LNCAP (cell line): ENCODE measurements at regions not wholly inside any gene's neighbourhood (a gene's known extent, or its start where the extent isn't known, plus 50 kb on each side); places are given as distances from the start of the nearest gene placed in this dataset.

Experiments used
- TF ChIP-seq, protein P1 (sequence below): fragments of 450-650 bp; IDR thresholded peaks from 2 replicates; pipeline ENCODE4 v1.5.1; 2017; ENCODE audit warnings: mild to moderate bottlenecking

DNA sequence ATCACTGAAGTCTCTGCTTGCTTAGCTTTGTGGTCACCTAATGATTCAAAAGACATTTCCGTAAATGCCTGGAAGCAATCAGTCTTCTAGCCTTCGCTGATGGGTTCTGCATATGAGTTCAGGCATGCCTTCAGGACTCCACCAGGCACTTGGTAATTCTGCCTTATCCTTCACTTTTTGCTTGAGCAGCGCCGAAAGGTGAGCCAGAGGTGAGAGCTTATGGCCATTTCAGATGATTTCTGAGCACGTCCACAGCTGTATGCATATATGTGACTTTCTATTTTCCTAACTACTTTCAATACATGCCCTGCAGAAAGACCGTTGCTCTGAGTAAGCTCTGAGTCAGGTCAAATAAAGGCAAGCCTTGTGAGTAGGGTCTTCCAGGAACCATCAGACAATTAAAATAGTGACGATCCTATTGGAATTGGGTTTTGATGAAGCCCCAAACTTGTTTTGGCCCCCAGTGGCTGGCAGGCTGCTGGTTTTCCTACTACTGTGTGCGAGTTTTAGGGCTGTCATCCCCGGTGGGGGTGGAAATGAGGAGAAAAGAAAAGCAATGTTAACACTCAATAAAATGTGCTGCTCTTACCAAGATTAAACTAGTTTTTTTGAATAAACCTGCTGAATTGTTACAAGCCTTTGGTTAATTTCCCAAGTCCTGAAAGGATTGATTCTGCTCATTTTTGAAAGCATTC lies 154.4 kb upstream of the AKR1E2 start:
- TF ChIP-seq, protein P1, sequence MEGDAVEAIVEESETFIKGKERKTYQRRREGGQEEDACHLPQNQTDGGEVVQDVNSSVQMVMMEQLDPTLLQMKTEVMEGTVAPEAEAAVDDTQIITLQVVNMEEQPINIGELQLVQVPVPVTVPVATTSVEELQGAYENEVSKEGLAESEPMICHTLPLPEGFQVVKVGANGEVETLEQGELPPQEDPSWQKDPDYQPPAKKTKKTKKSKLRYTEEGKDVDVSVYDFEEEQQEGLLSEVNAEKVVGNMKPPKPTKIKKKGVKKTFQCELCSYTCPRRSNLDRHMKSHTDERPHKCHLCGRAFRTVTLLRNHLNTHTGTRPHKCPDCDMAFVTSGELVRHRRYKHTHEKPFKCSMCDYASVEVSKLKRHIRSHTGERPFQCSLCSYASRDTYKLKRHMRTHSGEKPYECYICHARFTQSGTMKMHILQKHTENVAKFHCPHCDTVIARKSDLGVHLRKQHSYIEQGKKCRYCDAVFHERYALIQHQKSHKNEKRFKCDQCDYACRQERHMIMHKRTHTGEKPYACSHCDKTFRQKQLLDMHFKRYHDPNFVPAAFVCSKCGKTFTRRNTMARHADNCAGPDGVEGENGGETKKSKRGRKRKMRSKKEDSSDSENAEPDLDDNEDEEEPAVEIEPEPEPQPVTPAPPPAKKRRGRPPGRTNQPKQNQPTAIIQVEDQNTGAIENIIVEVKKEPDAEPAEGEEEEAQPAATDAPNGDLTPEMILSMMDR = no peak

DNA sequence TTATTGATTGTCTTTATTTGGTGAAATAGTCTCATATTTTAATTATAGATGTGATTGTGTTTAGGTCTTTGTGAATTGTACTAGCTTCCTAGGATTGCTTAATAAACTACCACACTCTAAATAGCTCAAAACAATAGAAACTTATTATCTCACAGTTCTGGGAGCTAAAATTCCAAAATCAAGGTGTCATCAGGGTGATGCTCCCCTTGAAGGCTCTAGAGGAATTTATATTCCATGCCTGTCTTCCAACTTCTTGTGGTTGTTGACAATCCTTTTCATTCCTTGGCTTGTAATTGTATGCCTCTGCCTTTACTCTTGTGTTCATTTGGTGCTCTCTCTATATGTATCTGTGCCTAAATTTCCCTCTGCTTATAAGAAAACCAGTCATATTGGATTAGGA lies 155.3 kb upstream of the AKR1E2 start:
- TF ChIP-seq, protein P1 = no peak

DNA sequence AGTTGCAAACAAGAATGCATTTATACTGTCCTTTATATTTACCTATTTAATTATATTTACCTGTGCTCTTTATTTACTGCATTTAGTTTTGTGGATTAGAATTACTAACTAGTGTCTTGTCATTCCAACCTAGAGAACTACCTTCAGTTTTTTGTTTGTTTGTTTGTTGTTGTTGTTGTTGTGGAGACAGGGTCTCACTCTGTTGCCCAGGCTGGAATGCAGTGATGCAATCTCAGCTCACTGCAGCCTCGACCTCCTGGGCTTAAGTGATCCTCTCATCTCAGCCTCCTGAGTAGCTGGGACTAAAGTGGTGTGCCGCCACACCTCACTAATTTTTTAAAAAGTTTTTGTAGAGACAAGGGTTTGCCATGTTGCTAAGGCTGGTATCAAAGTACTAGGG lies 156.4 kb upstream of the AKR1E2 start:
- TF ChIP-seq, protein P1 = no peak

DNA sequence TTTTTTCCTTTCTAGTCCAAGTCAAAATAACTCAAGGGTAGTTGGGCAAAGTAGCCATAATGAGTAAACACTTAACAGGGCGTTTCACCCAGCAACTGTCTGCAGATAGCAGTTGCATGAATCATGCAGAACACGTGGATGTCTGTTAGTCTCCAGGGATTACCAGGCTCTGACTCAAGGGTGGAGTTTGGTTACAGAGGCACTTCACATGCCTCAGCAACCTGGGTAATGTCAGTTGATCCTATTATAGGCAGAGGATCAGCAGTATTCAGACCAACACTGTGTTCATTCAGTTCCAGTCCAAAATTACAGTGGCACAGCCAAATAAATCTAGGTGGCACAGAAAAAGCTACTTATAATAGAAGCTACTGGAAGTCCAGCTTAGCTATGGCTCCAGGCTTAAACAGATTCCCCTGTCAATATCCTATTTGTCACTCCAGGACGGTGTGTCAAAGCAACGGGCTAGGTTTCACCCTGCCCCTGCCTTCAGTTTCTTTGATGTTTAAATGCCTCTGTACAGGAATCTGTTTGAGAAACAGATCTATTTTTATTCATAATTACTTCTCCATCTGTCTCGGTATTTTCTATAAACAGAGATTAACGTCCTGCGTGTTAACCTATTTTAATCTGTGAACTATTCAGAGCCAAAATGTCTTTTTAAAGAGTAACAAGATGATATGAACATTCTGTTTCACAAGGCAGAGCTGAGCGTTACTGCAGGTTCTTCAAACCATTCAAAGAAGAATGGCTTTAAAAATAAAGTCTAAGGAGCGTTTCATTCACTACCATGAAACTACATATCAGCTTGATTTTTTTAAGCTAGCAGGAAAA lies 162.6 kb upstream of the AKR1E2 start:
- TF ChIP-seq, protein P1 = no peak

DNA sequence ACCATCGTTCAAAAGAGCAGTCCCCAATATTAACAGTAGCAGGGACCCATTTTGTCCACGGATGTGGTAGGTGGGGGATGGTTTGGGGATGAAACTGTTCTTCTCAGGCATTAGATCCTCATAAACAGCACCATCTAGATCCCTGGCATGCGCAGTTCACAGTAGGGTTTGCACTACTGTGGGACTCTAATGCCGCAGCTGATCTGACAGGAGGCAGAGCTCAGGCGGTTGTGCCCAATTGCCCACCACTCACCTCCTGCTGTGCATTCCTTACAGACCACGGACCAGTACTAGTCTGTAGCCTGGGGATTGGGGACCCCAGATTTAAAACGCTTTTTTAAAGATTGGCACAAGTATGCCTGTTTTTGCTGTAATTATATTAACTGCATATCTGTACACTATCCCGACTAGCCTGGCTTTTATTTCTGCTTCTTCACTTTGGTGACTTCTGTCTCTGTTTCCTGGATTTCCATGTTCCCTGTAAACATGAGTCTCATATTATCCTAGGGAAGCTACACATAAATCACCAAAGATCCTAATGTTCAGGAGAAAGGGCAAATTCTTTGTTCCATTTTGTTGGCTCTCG lies 163.3 kb upstream of the AKR1E2 start:
- TF ChIP-seq, protein P1 = no peak

DNA sequence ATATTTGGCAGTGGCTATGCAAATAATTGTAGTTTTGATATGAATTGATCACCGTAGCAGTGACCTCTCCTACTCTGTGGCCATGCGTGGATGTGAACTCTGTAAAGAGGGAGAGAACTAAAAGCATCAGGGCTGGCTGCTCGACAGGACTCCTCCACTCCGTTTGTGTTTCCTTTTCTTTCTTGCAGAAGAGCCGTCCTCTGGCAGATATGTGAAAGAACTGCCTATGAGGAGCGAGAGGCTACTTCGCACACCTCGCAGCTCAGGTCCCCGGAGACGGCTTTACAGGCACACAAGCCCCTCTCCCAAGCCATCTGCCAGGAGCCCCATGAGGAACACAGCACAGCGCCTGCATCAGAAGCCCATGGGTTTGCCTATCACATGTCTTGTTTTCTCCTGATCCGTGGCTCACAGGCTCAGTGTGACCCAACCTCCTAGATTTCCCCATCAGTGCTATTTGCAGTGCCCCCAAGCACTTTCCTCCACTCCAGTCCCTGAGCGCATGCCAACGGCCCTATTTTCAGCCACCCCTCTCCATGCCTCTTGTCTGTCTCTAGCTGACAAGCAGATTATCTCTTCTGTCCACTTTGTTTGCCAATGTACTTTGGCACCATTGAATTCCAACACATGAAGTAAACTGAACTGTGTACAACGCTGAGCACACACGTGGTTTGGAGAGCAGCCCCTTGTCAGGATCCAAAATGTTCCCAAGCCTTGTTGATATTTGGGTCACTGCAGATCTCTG lies 164.3 kb upstream of the AKR1E2 start:
- TF ChIP-seq, protein P1 = no peak

DNA sequence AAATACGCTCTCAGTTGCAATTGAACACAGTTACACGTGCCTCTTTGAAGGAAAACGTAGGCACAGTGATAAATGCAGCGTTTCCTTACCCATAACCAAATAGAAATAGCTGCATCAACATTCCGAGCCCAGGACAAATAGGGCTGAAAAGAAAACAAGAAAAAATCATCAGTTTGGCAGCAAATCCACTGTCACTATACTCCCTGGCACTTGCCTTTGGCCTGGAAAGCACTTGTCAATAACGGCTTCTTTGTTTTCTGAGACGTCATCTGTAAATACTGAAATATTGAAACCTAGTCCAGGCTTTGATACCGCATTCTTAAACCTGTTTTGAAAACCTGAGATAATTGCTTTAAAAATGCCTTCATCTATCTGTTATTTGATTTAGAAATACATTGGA lies 167.2 kb upstream of the AKR1E2 start:
- TF ChIP-seq, protein P1 = no peak
